HuH-7 (cell line): ENCODE measurements at regions not wholly inside any gene's neighbourhood (a gene's known extent, or its start where the extent isn't known, plus 50 kb on each side); places are given as distances from the start of the nearest gene placed in this dataset.

Experiments used
- DNase-seq: peaks from one replicate; pipeline ENCODE4 v3.0.0; 2011; ENCODE audit warnings: low spot score

- no peak for DNase-seq
Observed at GRCh38 chr10:2949948-2950354, 117.4 kb upstream of the PFKP start.

DNA sequence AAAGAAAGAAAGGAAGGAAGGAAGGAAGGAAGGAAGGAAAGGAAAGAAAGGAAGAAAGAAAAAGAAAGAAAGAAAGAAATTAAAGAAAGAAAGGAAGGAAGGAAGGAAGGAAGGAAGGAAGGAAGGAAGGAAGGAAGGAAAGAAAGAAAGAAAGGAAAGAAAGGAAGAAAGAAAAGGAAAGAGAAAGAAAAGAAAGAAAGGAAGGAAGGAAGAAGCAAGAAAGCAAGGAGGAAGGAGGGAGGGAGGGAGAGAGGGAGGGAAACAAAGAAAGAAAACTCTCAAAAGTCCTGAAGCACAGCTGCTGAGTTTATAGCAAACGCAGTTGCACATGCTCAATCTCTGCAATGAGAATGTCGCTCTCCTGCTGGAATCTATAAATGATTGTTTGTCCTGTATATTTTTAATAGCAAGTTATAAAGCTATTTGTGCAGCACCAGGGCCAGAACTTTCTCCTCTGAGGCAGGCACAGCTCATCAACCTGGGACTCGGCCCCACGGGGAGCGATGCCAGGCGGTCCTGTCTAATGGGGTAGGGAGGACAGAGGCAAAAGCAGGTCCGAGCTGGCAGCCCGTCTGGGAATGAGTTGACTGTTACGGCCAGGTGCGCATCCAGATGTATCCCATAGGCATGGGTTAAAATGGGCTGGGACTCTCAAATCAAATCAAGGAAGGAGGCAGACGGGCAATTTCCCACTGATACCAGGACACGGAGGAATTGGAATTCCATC lies 118.0 kb upstream of the PFKP start:
- no peak for DNase-seq

- no peak for DNase-seq
Observed at GRCh38 chr10:2948127-2948854, 119.1 kb upstream of the PFKP start.

DNA sequence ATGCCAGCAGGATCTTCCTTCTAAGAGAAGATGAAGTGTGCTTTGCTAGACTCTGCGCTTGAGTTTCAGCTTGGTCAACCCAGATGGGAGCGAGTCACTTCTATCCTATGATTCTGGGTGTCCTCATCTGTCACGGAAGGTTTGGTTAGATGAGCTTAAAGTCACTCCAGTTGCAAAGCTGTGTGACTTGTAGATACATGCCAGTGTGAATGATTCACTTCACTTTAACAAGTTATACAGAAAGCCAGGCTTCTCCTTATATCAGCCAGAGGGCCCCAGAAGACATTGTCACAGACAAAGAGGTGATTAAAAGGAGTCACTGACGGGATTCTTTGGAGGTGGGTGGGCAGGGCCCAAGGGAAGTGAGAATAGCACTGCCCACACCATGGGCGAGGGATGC lies 122.6 kb upstream of the PFKP start:
- DNase-seq = no peak

DNA sequence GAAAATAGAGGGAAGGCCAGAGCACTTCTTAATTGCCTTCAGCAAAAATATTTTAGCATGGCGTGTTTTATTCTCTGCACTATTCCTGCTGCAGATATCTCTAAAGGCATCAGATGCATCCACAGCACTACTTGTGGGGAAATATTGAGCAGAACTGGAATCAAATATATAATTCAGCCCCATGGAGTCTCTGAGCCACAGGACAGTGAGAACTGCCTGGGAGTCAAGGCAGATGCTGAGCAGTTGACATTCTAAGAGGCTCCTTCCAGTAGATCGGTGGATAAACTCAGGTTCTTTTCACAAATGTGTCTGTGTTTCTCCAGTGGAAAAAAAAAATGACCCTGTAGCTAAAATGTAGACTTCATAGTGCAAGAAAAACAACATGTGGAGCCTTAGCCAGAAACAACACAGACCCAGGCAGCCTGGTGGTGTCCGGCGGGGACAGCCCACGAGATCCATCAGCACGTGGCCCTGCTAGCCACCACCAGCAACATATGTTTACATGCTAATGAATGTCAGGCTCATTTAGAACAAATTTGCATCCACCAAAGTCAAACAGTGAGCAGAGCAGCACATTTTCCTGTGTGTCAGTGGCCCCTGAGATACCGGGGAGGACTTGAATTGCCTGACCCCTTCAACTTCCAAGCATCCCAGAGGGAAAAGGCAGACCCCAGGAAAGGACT lies 123.3 kb upstream of the PFKP start:
- no peak for DNase-seq

DNA sequence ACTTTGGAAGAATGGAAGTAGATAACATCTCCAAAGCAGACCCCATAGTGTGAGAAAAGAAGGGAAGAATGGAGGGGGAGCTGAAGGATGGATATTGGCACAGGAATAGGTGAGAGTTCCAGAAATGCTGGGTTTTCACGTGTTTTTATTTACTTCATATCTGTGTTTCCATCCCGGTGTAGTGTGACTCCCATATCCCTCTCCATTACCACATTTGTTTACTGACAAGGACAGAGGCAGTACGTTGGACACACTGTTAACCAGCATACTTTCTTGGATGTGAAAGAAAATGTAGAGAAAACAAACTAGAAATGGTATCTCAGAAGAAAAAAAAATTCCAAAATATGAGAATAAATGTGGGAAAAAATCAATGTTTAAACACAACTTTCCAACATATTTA lies 124.4 kb upstream of the PFKP start:
- no peak for DNase-seq

- no peak for DNase-seq
Observed at GRCh38 chr10:2938869-2939268, 128.5 kb upstream of the PFKP start.

DNA sequence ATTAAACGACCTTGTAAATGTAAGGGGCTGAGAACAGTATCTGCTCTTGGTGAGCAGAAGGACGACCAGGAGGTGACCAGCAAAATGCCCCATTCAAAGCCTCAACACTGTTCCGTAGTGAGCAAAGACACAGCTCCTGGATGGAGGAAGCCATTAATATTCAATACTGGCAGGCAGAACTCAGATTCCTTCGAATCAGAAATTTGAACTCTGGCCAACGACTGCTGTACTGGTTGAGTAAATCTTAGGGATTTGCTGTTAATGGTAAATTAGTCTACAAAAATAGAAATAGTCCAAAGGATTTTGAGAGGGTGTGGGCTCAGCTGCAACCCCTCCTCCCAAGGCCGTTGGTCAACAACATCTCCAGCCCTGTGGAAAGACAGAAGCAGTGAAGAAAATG lies 130.5 kb upstream of the PFKP start:
- no peak for DNase-seq

- DNase-seq = no peak
Observed at GRCh38 chr10:2935647-2936386, 131.5 kb upstream of the PFKP start.

DNA sequence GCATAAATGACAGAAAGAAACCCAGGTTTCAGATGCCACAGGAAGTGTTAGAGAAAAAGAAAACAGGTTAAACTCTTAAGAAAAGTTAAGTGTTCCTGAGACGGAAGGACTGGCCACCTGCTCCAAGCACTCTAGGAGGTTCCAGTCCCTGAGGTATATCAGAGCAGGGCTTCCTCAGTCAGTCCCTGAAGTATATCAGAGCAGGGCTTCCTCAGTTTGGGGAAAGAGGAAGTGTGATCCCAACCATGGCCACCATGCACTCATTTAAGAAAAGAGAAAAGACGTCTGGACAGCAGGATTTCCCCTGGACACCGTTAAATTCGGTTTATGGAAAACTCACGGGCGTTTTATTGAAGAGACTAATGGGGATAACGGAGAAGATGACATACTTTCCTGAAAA lies 133.4 kb upstream of the PFKP start:
- DNase-seq = no peak

DNA sequence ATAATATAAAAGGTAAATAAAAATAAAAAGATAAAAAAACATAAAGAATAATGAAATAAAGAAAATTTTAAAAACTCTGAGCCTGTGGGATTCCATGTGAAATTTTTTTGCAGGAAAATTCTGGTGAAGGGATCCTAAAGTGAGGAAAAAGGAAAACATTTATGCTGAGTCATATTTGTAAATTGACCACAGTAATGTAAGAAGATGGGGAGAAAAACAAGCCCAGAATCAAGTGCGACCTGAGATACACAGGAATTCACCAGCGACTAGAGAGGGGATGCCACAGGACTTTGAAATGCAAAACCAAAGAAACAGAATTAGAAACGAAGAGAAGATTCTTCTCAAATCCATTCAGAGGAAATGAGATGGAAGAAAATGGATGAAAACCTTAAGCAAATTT lies 133.8 kb upstream of the PFKP start:
- no peak for DNase-seq

GRCh38 chr10:2933071-2933470 lies 134.3 kb upstream of the PFKP start:
- DNase-seq = no peak

DNA sequence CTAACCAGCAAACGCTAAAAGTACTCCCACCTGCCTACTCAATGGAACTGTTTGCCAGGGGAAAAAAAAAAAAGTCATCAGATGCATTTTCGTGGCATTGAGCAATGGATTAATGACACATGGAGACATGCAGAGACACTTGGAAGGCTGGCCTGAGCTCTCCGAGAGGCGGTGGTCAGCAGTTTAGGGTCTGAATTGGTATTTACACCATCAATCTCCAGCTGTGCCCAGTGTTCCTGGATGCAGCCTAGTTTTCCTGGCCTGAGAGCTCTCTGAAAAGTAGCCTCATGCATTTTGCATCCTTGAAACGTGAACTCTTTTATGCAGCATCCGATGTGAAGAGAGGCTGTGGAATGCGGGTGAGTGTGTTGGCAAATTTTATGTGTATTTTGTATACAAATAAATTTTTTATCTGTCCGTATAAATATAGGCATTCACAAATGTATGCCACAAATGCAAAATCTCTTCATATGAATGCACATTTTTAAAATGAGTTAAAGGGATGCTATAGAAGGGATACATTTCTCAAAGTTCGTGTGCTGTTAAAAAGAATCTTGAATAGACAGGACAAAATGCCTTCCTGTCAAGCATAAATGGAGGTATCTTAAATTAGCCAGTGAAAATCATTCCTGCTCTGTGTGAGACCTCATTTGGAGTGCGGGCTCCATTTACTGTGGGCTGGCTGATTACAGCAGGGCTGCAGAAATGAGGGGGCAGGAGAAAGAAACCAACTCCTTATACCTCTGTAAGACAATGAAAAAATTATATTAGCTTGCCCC lies 137.7 kb upstream of the PFKP start:
- no peak for DNase-seq

DNA sequence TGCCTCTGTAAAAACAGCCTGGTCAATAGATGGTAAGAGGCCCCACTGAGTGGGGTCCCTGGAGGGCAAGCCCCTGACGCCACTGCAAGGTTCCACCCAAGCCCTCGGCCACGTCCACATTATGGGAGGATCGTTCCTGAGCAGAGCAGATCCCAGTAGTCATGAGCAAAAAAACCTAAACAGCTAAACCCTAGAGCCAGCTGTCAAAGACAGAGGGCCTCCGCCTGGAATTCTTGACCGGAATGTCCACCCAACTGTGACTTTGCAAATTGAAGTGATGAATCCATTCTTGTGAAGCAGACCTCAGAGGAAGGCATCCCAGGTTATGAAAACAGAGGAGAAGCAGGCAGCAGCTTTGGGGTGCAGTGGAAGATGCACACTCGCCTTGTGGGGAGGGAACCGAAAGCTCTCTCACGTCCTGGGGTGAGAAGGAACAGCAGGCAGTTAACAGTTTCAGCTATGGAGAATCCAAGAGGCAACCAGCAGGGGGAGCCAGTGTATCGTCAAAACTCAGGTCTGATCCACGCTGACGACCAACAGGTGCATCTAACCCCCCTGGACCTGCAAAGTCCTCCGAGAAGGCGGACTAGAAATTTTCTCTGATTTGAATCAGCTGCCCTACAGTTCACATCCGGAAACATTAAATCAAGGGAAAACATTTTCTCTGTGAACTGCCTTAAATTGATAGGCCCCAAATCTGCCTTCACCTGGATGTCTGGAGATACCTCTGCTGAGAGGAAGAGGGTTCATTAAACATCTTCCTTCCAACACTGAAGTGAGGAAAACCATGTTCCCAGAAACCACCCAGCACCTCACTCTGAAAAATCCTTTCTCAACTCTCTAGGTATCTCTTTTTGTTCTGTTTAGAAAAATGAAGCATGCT lies 139.1 kb upstream of the PFKP start:
- DNase-seq = peak; percentile 86

GRCh38 chr10:2926918-2927660 lies 140.3 kb upstream of the PFKP start:
- no peak for DNase-seq

GRCh38 chr10:2925631-2926030 lies 141.7 kb upstream of the PFKP start:
- no peak for DNase-seq

- DNase-seq = no peak
Observed at GRCh38 chr10:2924431-2924830, 142.9 kb upstream of the PFKP start.

GRCh38 chr10:2921956-2922680 lies 145.2 kb upstream of the PFKP start:
- DNase-seq = no peak

GRCh38 chr10:2920637-2921036 lies 146.7 kb upstream of the PFKP start:
- DNase-seq = no peak
